SK-N-SH treated with all-trans-retinoic acid at 6 μM for 48 hours (cell line): ENCODE measurements at regions not wholly inside any gene's neighbourhood (a gene's known extent, or its start where the extent isn't known, plus 50 kb on each side); places are given as distances from the start of the nearest gene placed in this dataset.

Experiments used
- ATAC-seq: fragments of 200-7000 bp; cut with Tn5 transposase; 3 replicates; pipeline ENCODE4 v1.9.1; 2020; ENCODE audit warnings: mild to moderate bottlenecking, moderate library complexity
- ARNTL ChIP-seq: fragments of 450-650 bp; formaldehyde crosslinking; IDR thresholded peaks from 2 replicates; pipeline ENCODE4 v1.5.0; 2020; ENCODE audit warnings: low read depth, mild to moderate bottlenecking, moderate library complexity, borderline replicate concordance
- BACH2 ChIP-seq: fragments of 250-450 bp; sonication (Bioruptor Pico); IDR thresholded peaks from 2 replicates; pipeline ENCODE4 v1.9.0; 2021; ENCODE audit warnings: mild to moderate bottlenecking, borderline replicate concordance
- CSDC2 ChIP-seq: fragments of 250-450 bp; sonication (Bioruptor Pico); IDR thresholded peaks from 2 replicates; pipeline ENCODE4 v1.5.0; 2020; ENCODE audit warnings: mild to moderate bottlenecking, moderate library complexity
- ESRRG ChIP-seq: fragments of 250-450 bp; sonication (Bioruptor Pico); IDR thresholded peaks from 2 replicates; pipeline ENCODE4 v1.6.1; 2021; ENCODE audit warnings: mild to moderate bottlenecking
- GLIS3 ChIP-seq: fragments of 250-450 bp; sonication (Bioruptor Pico); IDR thresholded peaks from 2 replicates; pipeline ENCODE4 v1.5.0; 2020; ENCODE audit warnings: mild to moderate bottlenecking, moderate library complexity
- ISL1 ChIP-seq: fragments of 250-450 bp; sonication (Bioruptor Pico); IDR thresholded peaks from 2 replicates; pipeline ENCODE4 v2.1.2; 2022; ENCODE audit warnings: mild to moderate bottlenecking, moderate library complexity
- OSR1 ChIP-seq: fragments of 250-450 bp; sonication (Bioruptor Pico); IDR thresholded peaks from 2 replicates; pipeline ENCODE4 v1.8.0; 2022; ENCODE audit warnings: moderate library complexity, mild to moderate bottlenecking, inconsistent platforms
- PPARA ChIP-seq: fragments of 250-450 bp; sonication (Bioruptor Pico); IDR thresholded peaks from 2 replicates; pipeline ENCODE4 v1.5.0; 2020; ENCODE audit warnings: mild to moderate bottlenecking, borderline replicate concordance
- RARB ChIP-seq: fragments of 250-450 bp; sonication (Bioruptor Pico); IDR thresholded peaks from 2 replicates; pipeline ENCODE4 v1.8.0; 2021; ENCODE audit warnings: mild to moderate bottlenecking, moderate library complexity
- SNAI2 ChIP-seq: fragments of 250-450 bp; sonication (Bioruptor Pico); IDR thresholded peaks from 2 replicates; pipeline ENCODE4 v1.5.0; 2020; ENCODE audit warnings: mild to moderate bottlenecking, moderate library complexity
- TCF4 ChIP-seq: fragments of 250-450 bp; sonication (Bioruptor Pico); IDR thresholded peaks from 2 replicates; pipeline ENCODE4 v1.8.0; 2021; ENCODE audit warnings: mild to moderate bottlenecking, moderate library complexity, borderline replicate concordance
- TOX ChIP-seq: fragments of 250-450 bp; sonication (Bioruptor Pico); IDR thresholded peaks from 2 replicates; pipeline ENCODE4 v1.8.0; 2021; ENCODE audit warnings: mild to moderate bottlenecking, moderate library complexity, borderline replicate concordance
- ZC3H10 ChIP-seq: fragments of 250-450 bp; sonication (Bioruptor Pico); IDR thresholded peaks from 2 replicates; pipeline ENCODE4 v1.5.1; 2021; ENCODE audit warnings: mild to moderate bottlenecking, moderate library complexity
- ZFP3 ChIP-seq: fragments of 250-450 bp; sonication (Bioruptor Pico); IDR thresholded peaks from 2 replicates; pipeline ENCODE4 v1.5.0; 2020; ENCODE audit warnings: mild to moderate bottlenecking, moderate library complexity
- ZFP30 ChIP-seq: fragments of 450-650 bp; formaldehyde crosslinking; IDR thresholded peaks from 2 replicates; pipeline ENCODE4 v1.5.0; 2022; ENCODE audit warnings: mild to moderate bottlenecking, moderate library complexity
- ZNF565 ChIP-seq: fragments of 450-650 bp; formaldehyde crosslinking; conservative IDR thresholded peaks from 2 replicates; pipeline ENCODE4 v1.5.0; 2020; ENCODE audit warnings: low read depth, mild to moderate bottlenecking, moderate library complexity
- ZNF70 ChIP-seq: fragments of 450-650 bp; formaldehyde crosslinking; IDR thresholded peaks from 2 replicates; pipeline ENCODE4 v1.5.0; 2020; ENCODE audit warnings: mild to moderate bottlenecking, moderate library complexity
- ZNF8 ChIP-seq: fragments of 450-650 bp; formaldehyde crosslinking; IDR thresholded peaks from 2 replicates; pipeline ENCODE4 v1.5.0; 2020; ENCODE audit warnings: mild to moderate bottlenecking, moderate library complexity
- TF ChIP-seq, protein P1 (sequence below): fragments of 250-450 bp; sonication (Bioruptor Pico); IDR thresholded peaks from 2 replicates; pipeline ENCODE4 v1.5.1; 2021; ENCODE audit warnings: mild to moderate bottlenecking, moderate library complexity
- TF ChIP-seq, protein P2 (sequence below): fragments of 250-450 bp; sonication (Bioruptor Pico); IDR thresholded peaks from 2 replicates; pipeline ENCODE4 v1.8.0; 2021; ENCODE audit warnings: low read depth, mild to moderate bottlenecking, moderate library complexity, borderline replicate concordance
- TF ChIP-seq, protein P3 (sequence below): fragments of 250-450 bp; sonication (Bioruptor Pico); IDR thresholded peaks from 2 replicates; pipeline ENCODE4 v1.5.0; 2020; ENCODE audit warnings: mild to moderate bottlenecking, moderate library complexity

DNA sequence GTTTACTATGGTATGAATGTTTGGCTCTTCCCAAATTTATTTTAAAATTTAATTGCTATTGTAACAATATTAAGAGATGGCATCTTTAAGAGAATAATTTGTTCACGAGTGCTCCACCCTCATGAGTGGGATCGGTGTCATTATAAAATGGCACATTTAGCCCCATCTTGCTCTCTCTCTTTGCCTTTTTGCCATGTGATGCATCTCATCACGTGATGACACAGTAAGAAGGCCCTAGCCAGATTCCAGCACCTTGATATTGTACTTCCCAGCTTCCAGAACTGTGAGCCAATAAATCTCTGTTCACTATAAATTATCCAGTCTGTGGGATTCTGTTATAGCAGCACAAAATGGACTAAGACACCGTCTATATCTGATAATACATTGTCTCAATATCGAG is 355.8 kb downstream of the AMY1C start:
- TF ChIP-seq, protein P1, sequence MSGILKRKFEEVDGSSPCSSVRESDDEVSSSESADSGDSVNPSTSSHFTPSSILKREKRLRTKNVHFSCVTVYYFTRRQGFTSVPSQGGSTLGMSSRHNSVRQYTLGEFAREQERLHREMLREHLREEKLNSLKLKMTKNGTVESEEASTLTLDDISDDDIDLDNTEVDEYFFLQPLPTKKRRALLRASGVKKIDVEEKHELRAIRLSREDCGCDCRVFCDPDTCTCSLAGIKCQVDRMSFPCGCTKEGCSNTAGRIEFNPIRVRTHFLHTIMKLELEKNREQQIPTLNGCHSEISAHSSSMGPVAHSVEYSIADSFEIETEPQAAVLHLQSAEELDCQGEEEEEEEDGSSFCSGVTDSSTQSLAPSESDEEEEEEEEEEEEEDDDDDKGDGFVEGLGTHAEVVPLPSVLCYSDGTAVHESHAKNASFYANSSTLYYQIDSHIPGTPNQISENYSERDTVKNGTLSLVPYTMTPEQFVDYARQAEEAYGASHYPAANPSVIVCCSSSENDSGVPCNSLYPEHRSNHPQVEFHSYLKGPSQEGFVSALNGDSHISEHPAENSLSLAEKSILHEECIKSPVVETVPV (CRISPR knock-in tag), result no peak
- no peak for TF ChIP-seq ZNF8 (CRISPR knock-in tag)
- TF ChIP-seq ISL1 (CRISPR knock-in tag), result no peak
- TF ChIP-seq TOX (CRISPR knock-in tag), result no peak
- TF ChIP-seq PPARA (CRISPR knock-in tag), result no peak
- no peak for TF ChIP-seq SNAI2 (CRISPR knock-in tag)
- no peak for TF ChIP-seq ZNF565 (CRISPR knock-in tag)
- TF ChIP-seq GLIS3 (CRISPR knock-in tag), result no peak
- no peak for TF ChIP-seq ESRRG
- no peak for TF ChIP-seq ZNF70
- TF ChIP-seq ARNTL, result no peak
- TF ChIP-seq RARB (CRISPR knock-in tag), result no peak
- no peak for TF ChIP-seq ZFP3 (CRISPR knock-in tag)
- ATAC-seq, result no peak

DNA sequence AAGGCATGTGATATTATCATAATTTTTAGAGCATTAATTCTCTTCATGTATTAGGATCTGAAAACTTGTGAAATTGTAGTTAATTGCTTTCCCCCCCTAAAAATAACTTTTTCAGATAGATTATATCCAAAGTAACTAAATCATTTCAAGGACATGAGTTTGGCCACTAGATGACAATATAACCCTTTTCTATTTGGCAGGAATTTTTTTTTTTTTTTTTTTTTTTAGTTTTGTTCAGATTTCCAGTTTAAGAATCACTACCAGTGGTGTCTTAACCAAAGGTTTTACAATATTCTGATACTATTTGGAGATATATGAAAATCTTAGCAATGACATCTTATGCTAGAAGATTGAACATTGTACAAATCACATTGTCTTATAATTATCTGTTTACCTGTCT is 370.8 kb downstream of the AMY1C start:
- TF ChIP-seq ZC3H10 (CRISPR knock-in tag), result no peak
- no peak for TF ChIP-seq TCF4
- TF ChIP-seq, protein P2, sequence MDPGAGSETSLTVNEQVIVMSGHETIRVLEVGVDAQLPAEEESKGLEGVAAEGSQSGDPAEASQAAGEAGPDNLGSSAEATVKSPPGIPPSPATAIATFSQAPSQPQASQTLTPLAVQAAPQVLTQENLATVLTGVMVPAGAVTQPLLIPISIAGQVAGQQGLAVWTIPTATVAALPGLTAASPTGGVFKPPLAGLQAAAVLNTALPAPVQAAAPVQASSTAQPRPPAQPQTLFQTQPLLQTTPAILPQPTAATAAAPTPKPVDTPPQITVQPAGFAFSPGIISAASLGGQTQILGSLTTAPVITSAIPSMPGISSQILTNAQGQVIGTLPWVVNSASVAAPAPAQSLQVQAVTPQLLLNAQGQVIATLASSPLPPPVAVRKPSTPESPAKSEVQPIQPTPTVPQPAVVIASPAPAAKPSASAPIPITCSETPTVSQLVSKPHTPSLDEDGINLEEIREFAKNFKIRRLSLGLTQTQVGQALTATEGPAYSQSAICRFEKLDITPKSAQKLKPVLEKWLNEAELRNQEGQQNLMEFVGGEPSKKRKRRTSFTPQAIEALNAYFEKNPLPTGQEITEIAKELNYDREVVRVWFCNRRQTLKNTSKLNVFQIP (CRISPR knock-in tag), result no peak
- TF ChIP-seq CSDC2, result no peak
- no peak for TF ChIP-seq OSR1 (CRISPR knock-in tag)
- TF ChIP-seq TOX (CRISPR knock-in tag), result no peak
- TF ChIP-seq RARB (CRISPR knock-in tag), result no peak
- TF ChIP-seq SNAI2 (CRISPR knock-in tag), result no peak
- TF ChIP-seq ZNF70, result no peak
- no peak for TF ChIP-seq ZNF8 (CRISPR knock-in tag)
- no peak for ATAC-seq

DNA sequence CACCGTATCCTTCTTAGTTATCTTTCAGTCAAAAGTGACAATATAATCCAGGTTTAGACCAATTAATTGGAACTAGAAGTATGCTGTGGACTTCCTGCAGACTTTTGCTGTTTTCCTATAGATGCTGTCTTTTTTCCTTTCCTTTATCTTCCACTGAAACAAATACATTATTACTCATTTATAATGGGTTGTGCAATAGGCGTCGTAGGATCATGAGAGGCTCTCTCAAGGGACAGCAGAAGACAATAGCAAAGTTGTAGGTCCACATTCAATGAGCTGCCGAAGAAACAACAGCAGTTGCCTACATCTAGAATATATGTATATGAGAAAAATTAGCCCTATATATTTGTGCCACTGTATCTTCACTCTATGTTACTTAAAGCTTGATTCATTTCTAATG is 371.6 kb downstream of the AMY1C start:
- ATAC-seq, result no peak
- TF ChIP-seq BACH2 (CRISPR knock-in tag) (no peak), SNAI2 (CRISPR knock-in tag) (no peak), RARB (CRISPR knock-in tag) (no peak), ZNF70 (no peak), ZNF8 (CRISPR knock-in tag) (no peak)
- TF ChIP-seq, protein P3, sequence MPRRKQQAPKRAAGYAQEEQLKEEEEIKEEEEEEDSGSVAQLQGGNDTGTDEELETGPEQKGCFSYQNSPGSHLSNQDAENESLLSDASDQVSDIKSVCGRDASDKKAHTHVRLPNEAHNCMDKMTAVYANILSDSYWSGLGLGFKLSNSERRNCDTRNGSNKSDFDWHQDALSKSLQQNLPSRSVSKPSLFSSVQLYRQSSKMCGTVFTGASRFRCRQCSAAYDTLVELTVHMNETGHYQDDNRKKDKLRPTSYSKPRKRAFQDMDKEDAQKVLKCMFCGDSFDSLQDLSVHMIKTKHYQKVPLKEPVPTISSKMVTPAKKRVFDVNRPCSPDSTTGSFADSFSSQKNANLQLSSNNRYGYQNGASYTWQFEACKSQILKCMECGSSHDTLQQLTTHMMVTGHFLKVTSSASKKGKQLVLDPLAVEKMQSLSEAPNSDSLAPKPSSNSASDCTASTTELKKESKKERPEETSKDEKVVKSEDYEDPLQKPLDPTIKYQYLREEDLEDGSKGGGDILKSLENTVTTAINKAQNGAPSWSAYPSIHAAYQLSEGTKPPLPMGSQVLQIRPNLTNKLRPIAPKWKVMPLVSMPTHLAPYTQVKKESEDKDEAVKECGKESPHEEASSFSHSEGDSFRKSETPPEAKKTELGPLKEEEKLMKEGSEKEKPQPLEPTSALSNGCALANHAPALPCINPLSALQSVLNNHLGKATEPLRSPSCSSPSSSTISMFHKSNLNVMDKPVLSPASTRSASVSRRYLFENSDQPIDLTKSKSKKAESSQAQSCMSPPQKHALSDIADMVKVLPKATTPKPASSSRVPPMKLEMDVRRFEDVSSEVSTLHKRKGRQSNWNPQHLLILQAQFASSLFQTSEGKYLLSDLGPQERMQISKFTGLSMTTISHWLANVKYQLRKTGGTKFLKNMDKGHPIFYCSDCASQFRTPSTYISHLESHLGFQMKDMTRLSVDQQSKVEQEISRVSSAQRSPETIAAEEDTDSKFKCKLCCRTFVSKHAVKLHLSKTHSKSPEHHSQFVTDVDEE (CRISPR knock-in tag), result no peak
- TF ChIP-seq, protein P1 (CRISPR knock-in tag), result no peak

DNA sequence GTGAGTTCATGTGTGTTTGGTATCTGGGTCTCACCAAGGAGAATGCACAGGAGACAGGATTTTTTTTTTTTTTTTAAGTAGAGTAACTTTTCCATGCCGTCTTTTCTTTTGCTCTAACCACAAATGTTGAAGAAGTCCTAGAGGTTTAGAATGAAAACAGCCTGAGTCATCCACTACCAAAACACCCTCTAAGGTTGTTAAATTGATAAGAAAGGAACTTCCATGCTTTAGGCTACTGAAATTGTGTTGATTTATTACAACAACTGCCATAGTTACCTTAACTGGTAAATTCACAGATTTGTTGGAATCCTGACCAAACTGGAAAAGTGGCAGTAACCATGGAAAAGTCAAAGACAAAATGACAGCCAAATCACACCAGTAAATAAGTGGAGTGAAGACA is 375.6 kb downstream of the AMY1C start:
- no peak for ATAC-seq
- TF ChIP-seq ZFP30 (CRISPR knock-in tag) (no peak), ESRRG (no peak), BACH2 (CRISPR knock-in tag) (no peak), ISL1 (CRISPR knock-in tag) (no peak), TOX (CRISPR knock-in tag) (no peak), OSR1 (CRISPR knock-in tag) (no peak), ZNF70 (no peak)
- TF ChIP-seq, protein P3 (CRISPR knock-in tag), result no peak
- TF ChIP-seq, protein P2 (CRISPR knock-in tag), result no peak
